Activated T-helper 2 cell treated with anti-CD3 and anti-CD28 coated beads, Interferon-gamma antibody, Interleukin-2, Interleukin-4, amounts not matched to agents 10 μg/mL and 5 μg/mL and 100 μg/mL, durations not matched to agents 14 hours and 24 hours and 36 hours (primary cell): ENCODE measurements at regions not wholly inside any gene's neighbourhood (a gene's known extent, or its start where the extent isn't known, plus 50 kb on each side); places are given as distances from the start of the nearest gene placed in this dataset.
"Not testable (repeated sequence)": the region's sequence is repeated elsewhere in the genome, so short reads cannot be mapped to it uniquely, and the experiment has no call there.

Source experiments
- DNase-seq: peaks from one replicate; pipeline ENCODE4 v3.0.0; 2021; ENCODE audit warnings: low spot score
- H3K27ac Mint-ChIP-seq: one replicate; pipeline ENCODE4 v1.8.0; 2021; ENCODE audit warnings: mixed read lengths
- H3K27me3 Mint-ChIP-seq: one replicate; pipeline ENCODE4 v1.8.0; 2021; ENCODE audit warnings: low read depth, mixed read lengths
- H3K36me3 Mint-ChIP-seq: one replicate; pipeline ENCODE4 v1.8.0; 2021; ENCODE audit warnings: low read depth, mixed read lengths
- H3K4me1 Mint-ChIP-seq: one replicate; pipeline ENCODE4 v1.8.0; 2021; ENCODE audit warnings: low read depth, mixed read lengths
- H3K4me3 Mint-ChIP-seq: one replicate; pipeline ENCODE4 v1.8.0; 2021; ENCODE audit warnings: low read depth, mild to moderate bottlenecking, moderate library complexity, mixed read lengths
- H3K9me3 Mint-ChIP-seq: one replicate; pipeline ENCODE4 v1.8.0; 2021; ENCODE audit warnings: mixed read lengths
- intact Hi-C: fragments of 100-400 bp; cut with micrococcal nuclease; formaldehyde crosslinking; loops from one replicate; pipeline ENCODE4 v1.15.1; 2023

GRCh38 chr1:234958706-234959657 lies 169.7 kb downstream of the TOMM20 start:
- H3K36me3 Mint-ChIP-seq: peaks cover 12% of the 10 kb centered on the region
- no peak overlapping the region for H3K4me3 Mint-ChIP-seq
- H3K4me1 Mint-ChIP-seq: peaks cover 87% of the 10 kb centered on the region
- no peaks in the 10 kb centered on the region for H3K27me3 Mint-ChIP-seq
- DNase-seq: no peak
- peak overlapping the region; percentile 93 for H3K27ac Mint-ChIP-seq
- H3K9me3 Mint-ChIP-seq: no peaks in the 10 kb centered on the region
- intact Hi-C loops: no loop called here

- Mint-ChIP-seq H3K36me3 (peaks cover 9% of the 10 kb centered on the region), H3K4me1 (peaks cover 85% of the 10 kb centered on the region), H3K27me3 (no peaks in the 10 kb centered on the region), H3K27ac (peak overlapping the region; percentile 51), H3K4me3 (no peak overlapping the region), H3K9me3 (no peaks in the 10 kb centered on the region)
- DNase-seq: no peak
- intact Hi-C loops: no loop called here
These were observed 170.5 kb downstream of the TOMM20 start for GRCh38 chr1:234958066-234958705.

- intact Hi-C loops: no loop called here
- no peaks in the 10 kb centered on the region for H3K9me3 Mint-ChIP-seq
- H3K4me3 Mint-ChIP-seq: no peak overlapping the region
- H3K27ac Mint-ChIP-seq: peak overlapping the region; percentile 75
- DNase-seq: no peak
- peaks cover 9% of the 10 kb centered on the region for H3K36me3 Mint-ChIP-seq
- peaks cover 78% of the 10 kb centered on the region for H3K4me1 Mint-ChIP-seq
- H3K27me3 Mint-ChIP-seq: no peaks in the 10 kb centered on the region
These were observed 171.1 kb downstream of the TOMM20 start for GRCh38 chr1:234957330-234958065.

- Mint-ChIP-seq H3K9me3 (no peaks in the 10 kb centered on the region), H3K36me3 (peaks cover 9% of the 10 kb centered on the region), H3K4me3 (no peak overlapping the region), H3K27me3 (no peaks in the 10 kb centered on the region), H3K27ac (peak overlapping the region; percentile 75), H3K4me1 (peaks cover 72% of the 10 kb centered on the region)
- intact Hi-C loops: no loop called here
- DNase-seq: no peak
These were observed 171.8 kb downstream of the TOMM20 start for GRCh38 chr1:234956821-234957329.

- no peak for DNase-seq
- intact Hi-C loops: loop anchor here (1.0 kb wide), 1 partner anchor 14 kb away; no protein-coding TSS in a partner anchor
- Mint-ChIP-seq H3K4me3 (no peak overlapping the region), H3K4me1 (peaks cover 57% of the 10 kb centered on the region), H3K36me3 (peaks cover 5% of the 10 kb centered on the region), H3K27ac (peak overlapping the region; percentile 92), H3K27me3 (no peaks in the 10 kb centered on the region), H3K9me3 (no peaks in the 10 kb centered on the region)
These were observed 173.4 kb downstream of the TOMM20 start for GRCh38 chr1:234955107-234955731.

GRCh38 chr1:234954613-234955012 lies 174.0 kb downstream of the TOMM20 start:
- Mint-ChIP-seq H3K36me3 (peaks cover 6% of the 10 kb centered on the region), H3K4me1 (peaks cover 53% of the 10 kb centered on the region), H3K27ac (peak overlapping the region; percentile 92), H3K27me3 (no peaks in the 10 kb centered on the region), H3K9me3 (peaks cover 3% of the 10 kb centered on the region), H3K4me3 (no peak overlapping the region)
- no peak for DNase-seq
- intact Hi-C loops: loop anchor here (1.0 kb wide), 1 partner anchor 13 kb away; no protein-coding TSS in a partner anchor

- intact Hi-C loops: no loop called here
- no peak for DNase-seq
- Mint-ChIP-seq H3K4me1 (peaks cover 45% of the 10 kb centered on the region), H3K36me3 (peaks cover 13% of the 10 kb centered on the region), H3K27ac (peak overlapping the region; percentile 20), H3K27me3 (no peaks in the 10 kb centered on the region), H3K9me3 (peaks cover 10% of the 10 kb centered on the region), H3K4me3 (no peak overlapping the region)
These were observed 174.8 kb downstream of the TOMM20 start for GRCh38 chr1:234953655-234954405.

GRCh38 chr1:234950598-234950997 lies 178.0 kb downstream of the TOMM20 start:
- Mint-ChIP-seq H3K9me3 (peaks cover 14% of the 10 kb centered on the region), H3K36me3 (peaks cover 8% of the 10 kb centered on the region), H3K27ac (no peak overlapping the region), H3K4me1 (peaks cover 22% of the 10 kb centered on the region), H3K27me3 (no peaks in the 10 kb centered on the region), H3K4me3 (no peak overlapping the region)
- DNase-seq: no peak
- intact Hi-C loops: no loop called here

GRCh38 chr1:234949528-234949927 lies 179.1 kb downstream of the TOMM20 start:
- H3K9me3 Mint-ChIP-seq: peaks cover 21% of the 10 kb centered on the region
- H3K4me1 Mint-ChIP-seq: peaks cover 21% of the 10 kb centered on the region
- H3K27ac Mint-ChIP-seq, H3K27me3 Mint-ChIP-seq, DNase-seq, H3K4me3 Mint-ChIP-seq, intact Hi-C loops: not testable (repeated sequence)
- H3K36me3 Mint-ChIP-seq: peaks cover 16% of the 10 kb centered on the region

- no peak for DNase-seq
- H3K9me3 Mint-ChIP-seq: peaks cover 28% of the 10 kb centered on the region
- intact Hi-C loops: no loop called here
- H3K27me3 Mint-ChIP-seq: no peaks in the 10 kb centered on the region
- no peak overlapping the region for H3K4me3 Mint-ChIP-seq
- H3K36me3 Mint-ChIP-seq: peaks cover 22% of the 10 kb centered on the region
- H3K4me1 Mint-ChIP-seq: peaks cover 21% of the 10 kb centered on the region
- peak overlapping the region; percentile 84 for H3K27ac Mint-ChIP-seq
These were observed 183.9 kb downstream of the TOMM20 start for GRCh38 chr1:234944439-234945344.

- H3K27ac Mint-ChIP-seq: peak overlapping the region; percentile 10
These were observed 184.7 kb downstream of the TOMM20 start for GRCh38 chr1:234943836-234944402.

More at GRCh38 chr1:234943836-234944402, 184.7 kb downstream of the TOMM20 start:
- intact Hi-C loops: no loop called here
- H3K36me3 Mint-ChIP-seq: peaks cover 15% of the 10 kb centered on the region
- H3K4me1 Mint-ChIP-seq: peaks cover 21% of the 10 kb centered on the region
- DNase-seq: no peak
- H3K27me3 Mint-ChIP-seq: no peaks in the 10 kb centered on the region
- peaks cover 21% of the 10 kb centered on the region for H3K9me3 Mint-ChIP-seq
- H3K4me3 Mint-ChIP-seq: no peak overlapping the region
